HUES64 (cell line): ENCODE measurements at regions not wholly inside any gene's neighbourhood (a gene's known extent, or its start where the extent isn't known, plus 50 kb on each side); places are given as distances from the start of the nearest gene placed in this dataset.
"Not testable (repeated sequence)": the region's sequence is repeated elsewhere in the genome, so short reads cannot be mapped to it uniquely, and the experiment has no call there.

Experiments used
- H3K27ac ChIP-seq: 2 replicates; pipeline ENCODE4 v1.7.0; 2013; ENCODE audit warnings: low read depth, low read length, inconsistent platforms
- H3K27me3 ChIP-seq: 2 replicates; pipeline ENCODE4 v1.6.1; 2013; ENCODE audit warnings: mild to moderate bottlenecking, low read length; ENCODE audit not compliant: insufficient read depth
- H3K36me3 ChIP-seq: 2 replicates; pipeline ENCODE4 v1.6.1; 2013; ENCODE audit warnings: mild to moderate bottlenecking, low read length; ENCODE audit not compliant: insufficient read depth
- H3K4me1 ChIP-seq: 2 replicates; pipeline ENCODE4 v1.6.1; 2013; ENCODE audit warnings: mild to moderate bottlenecking, low read length, moderate library complexity; ENCODE audit not compliant: insufficient read depth
- H3K4me3 ChIP-seq: 2 replicates; pipeline ENCODE4 v1.5.1; 2013; ENCODE audit warnings: mild to moderate bottlenecking, low read length, moderate library complexity
- H3K9ac ChIP-seq: 2 replicates; pipeline ENCODE4 v1.6.1; 2013; ENCODE audit warnings: mild to moderate bottlenecking, low read depth, low read length
- H3K9me3 ChIP-seq: 2 replicates; pipeline ENCODE4 v1.6.1; 2013; ENCODE audit warnings: low read depth, low read length; ENCODE audit not compliant: insufficient read depth
- WGBS: fragments of 150-250, 120-280 bp; methylation state at CpG from one replicate; pipeline ENCODE4 v1.1.7; 2013; ENCODE audit warnings: missing lambda C conversion rate; 5-methylcytosine and 5-hydroxymethylcytosine counted together

DNA sequence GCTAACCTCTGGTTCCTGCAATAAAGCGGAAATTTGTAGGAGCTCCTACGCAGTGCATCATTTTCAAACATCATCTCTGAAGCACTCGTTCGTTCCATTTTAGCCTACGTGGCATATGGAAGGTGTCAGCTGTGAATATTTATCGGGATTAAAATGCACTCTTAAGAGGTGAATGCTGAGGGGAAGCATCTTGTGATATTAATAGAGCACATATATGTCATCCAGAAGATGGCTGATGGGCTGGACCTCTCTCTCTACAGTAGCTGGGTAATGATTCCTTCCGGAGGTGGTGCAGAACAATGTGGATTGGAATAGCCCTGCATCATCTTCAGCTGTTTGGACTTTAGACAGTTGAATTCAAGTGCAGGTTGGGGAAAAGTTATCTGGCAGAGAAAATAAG lies 478.7 kb downstream of the DMAC1 start:
- H3K9me3 ChIP-seq, result no peaks in the 10 kb centered on the region
- no peaks in the 10 kb centered on the region for H3K27me3 ChIP-seq
- H3K36me3 ChIP-seq, result no peaks in the 10 kb centered on the region
- no peak overlapping the region for H3K4me3 ChIP-seq
- H3K9ac ChIP-seq, result no peak overlapping the region
- no peak overlapping the region for H3K27ac ChIP-seq
- peaks cover 11% of the 10 kb centered on the region; the same call in 1 of the 2 replicates for H3K4me1 ChIP-seq
- 94% methylated on average over 7 of the region's 7 CpGs for WGBS

DNA sequence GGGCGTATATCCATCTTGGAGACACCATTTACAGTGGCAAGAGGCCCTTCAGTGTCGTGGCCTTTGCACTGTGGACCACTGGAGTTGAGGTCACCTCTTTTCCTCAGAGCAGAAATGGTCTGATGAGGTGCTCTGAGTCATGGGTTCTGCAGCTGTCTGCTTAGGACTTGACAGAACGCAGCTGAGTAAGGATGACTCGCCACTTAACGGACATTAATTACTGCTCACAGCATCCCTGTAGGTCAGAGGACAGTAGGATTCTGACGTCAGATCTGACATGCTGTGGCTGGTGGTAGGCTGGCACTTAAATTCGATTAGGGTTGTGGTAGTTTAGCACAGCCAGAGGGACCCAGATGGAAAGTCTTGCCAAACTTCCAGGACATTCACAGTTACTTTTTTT lies 479.4 kb downstream of the DMAC1 start:
- H3K9ac ChIP-seq, result no peak overlapping the region
- no peak overlapping the region for H3K27ac ChIP-seq
- peaks cover 11% of the 10 kb centered on the region; the same call in 1 of the 2 replicates for H3K4me1 ChIP-seq
- no peaks in the 10 kb centered on the region for H3K27me3 ChIP-seq
- no peak overlapping the region for H3K4me3 ChIP-seq
- 80% methylated on average over 7 of the region's 7 CpGs for WGBS
- H3K9me3 ChIP-seq, result no peaks in the 10 kb centered on the region
- H3K36me3 ChIP-seq, result no peaks in the 10 kb centered on the region

DNA sequence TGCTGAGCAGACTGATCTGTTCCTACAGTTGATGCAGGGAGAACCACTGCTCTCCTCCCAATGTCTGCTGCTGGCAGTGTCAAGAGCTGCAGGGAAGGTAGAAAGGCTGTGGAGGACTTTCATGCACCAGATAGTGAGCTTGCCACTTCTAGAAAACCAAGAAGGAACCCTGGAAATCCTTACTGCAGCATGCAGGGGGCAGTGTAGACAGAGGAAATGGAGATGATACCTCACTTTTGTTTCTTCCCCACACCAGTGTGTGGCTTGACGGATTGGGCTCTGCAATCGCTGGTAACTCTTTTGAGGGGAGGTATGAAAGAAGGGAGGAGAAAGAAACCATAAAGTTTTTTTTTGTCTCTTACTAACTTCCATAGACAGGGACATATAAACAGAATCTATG lies 480.7 kb downstream of the DMAC1 start:
- Histone ChIP-seq H3K36me3 (no peaks in the 10 kb centered on the region), H3K27me3 (no peaks in the 10 kb centered on the region), H3K9me3 (no peaks in the 10 kb centered on the region), H3K9ac (no peak overlapping the region), H3K4me3 (no peak overlapping the region), H3K4me1 (peaks cover 11% of the 10 kb centered on the region; the same call in 1 of the 2 replicates), H3K27ac (no peak overlapping the region)
- no CpG with 5 or more reads among the region's 2 CpGs for WGBS

DNA sequence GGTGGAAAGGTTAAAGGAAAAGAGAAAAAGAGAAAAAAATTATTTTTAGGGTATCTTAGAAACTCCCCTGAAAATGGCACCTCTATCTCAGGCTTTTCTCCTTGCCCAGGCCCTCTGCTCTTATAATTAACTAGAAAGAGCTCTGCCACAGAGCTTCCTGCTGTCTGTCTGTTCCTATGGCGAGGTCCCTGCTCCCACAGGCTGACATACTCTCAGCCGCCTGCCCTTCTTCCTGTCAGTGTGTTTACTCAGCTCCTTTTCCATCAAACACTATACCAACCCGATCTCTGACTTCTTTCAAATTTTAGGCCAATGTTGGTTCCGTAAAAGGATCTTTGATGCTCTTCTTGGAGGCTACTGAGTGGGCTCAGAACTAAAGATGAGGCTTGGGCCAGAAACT lies 482.6 kb downstream of the DMAC1 start:
- WGBS, result 82% methylated on average over 4 of the region's 4 CpGs
- Histone ChIP-seq H3K9me3 (peaks cover 9% of the 10 kb centered on the region; the same call in 1 of the 2 replicates), H3K36me3 (no peaks in the 10 kb centered on the region), H3K27ac (no peak overlapping the region), H3K4me1 (peaks cover 11% of the 10 kb centered on the region; the same call in 1 of the 2 replicates), H3K4me3 (no peak overlapping the region), H3K27me3 (no peaks in the 10 kb centered on the region), H3K9ac (no peak overlapping the region)

DNA sequence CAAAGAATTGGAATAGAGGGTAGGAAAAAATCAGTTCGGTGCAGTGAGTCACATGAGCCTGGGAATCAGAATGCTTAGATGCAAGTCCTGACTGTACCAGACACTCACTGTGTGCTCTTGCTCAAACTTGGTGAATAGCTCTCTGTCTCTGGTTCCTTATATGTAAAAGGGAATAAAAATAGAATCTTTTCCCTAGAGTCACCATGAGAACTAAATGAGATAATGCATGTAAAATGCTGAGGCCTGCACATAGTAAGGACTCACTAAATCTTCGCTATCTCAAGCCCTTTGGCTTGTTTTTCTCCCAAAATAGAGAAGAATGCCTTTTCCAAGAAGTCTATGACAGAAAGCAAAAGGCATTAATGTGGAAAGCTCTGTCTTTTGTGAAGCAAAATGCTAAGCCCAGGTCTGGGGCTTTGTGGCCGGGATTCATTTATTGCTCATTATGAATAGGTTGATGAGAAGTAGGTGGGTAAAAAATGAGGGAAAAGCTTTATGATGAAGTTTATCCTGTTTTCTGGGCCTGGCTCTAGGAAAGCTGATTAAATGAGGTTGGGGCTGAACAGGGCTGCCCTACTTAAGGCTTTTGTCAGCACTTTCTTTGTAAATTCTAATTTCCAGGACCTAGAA lies 483.3 kb downstream of the DMAC1 start:
- no peak overlapping the region for H3K9ac ChIP-seq
- no peaks in the 10 kb centered on the region for H3K27me3 ChIP-seq
- peaks cover 11% of the 10 kb centered on the region; the same call in 1 of the 2 replicates for H3K4me1 ChIP-seq
- no peak overlapping the region for H3K27ac ChIP-seq
- H3K36me3 ChIP-seq, result no peaks in the 10 kb centered on the region
- no peak overlapping the region for H3K4me3 ChIP-seq
- 73% methylated on average over 3 of the region's 3 CpGs for WGBS
- peaks cover 9% of the 10 kb centered on the region; the same call in 1 of the 2 replicates for H3K9me3 ChIP-seq

DNA sequence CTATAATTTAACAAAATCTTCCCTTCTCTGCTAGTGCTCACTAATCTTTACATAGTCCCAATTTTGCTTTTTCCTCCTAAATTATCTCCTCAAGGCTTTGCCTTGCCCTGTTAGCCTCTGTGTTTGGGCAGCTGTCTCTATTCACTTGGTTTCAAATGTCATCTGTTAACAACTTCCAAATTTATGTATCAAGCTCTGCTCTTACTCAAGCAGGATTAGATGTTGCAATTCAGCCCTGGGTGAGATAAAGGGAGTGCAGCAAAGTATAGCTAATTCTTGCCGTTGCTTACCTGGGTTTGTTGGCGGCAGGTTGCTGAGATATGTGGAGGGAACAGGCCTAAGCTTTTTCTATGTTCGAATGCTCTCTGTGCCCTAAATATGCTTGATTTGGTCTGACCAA lies 483.8 kb downstream of the DMAC1 start:
- peaks cover 11% of the 10 kb centered on the region; the same call in 1 of the 2 replicates for H3K4me1 ChIP-seq
- H3K36me3 ChIP-seq, result no peaks in the 10 kb centered on the region
- no peak overlapping the region for H3K4me3 ChIP-seq
- peaks cover 9% of the 10 kb centered on the region; the same call in 1 of the 2 replicates for H3K9me3 ChIP-seq
- WGBS, result 91% methylated on average over 3 of the region's 3 CpGs
- H3K27me3 ChIP-seq, result no peaks in the 10 kb centered on the region
- H3K27ac ChIP-seq, result no peak overlapping the region
- H3K9ac ChIP-seq, result no peak overlapping the region

DNA sequence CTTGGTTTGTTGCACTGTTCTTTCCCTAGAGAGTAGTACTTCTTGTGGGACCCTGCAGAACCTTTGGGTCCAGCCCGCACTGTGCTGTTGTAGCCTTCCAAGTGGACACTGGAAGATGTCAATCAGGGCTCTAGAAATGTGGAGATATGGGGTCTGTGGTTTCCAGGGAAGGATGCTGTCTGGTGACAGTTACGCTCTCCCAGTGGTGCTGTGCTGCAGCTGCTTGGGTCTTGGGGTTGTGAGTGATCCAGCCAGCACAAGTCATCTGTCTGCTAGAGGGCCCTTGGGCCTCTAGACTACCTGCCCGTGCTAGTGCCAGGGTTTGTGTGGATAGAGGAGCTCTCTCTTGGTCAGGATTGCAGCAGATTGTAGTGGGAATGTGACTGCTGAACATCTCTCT lies 484.5 kb downstream of the DMAC1 start:
- no peak overlapping the region for H3K9ac ChIP-seq
- H3K4me1 ChIP-seq, result peaks cover 11% of the 10 kb centered on the region; the same call in 1 of the 2 replicates
- no peak overlapping the region for H3K27ac ChIP-seq
- H3K9me3 ChIP-seq, result peaks cover 14% of the 10 kb centered on the region
- H3K27me3 ChIP-seq, result no peaks in the 10 kb centered on the region
- no peak overlapping the region for H3K4me3 ChIP-seq
- WGBS, result 96% methylated on average over 3 of the region's 3 CpGs
- H3K36me3 ChIP-seq, result no peaks in the 10 kb centered on the region

DNA sequence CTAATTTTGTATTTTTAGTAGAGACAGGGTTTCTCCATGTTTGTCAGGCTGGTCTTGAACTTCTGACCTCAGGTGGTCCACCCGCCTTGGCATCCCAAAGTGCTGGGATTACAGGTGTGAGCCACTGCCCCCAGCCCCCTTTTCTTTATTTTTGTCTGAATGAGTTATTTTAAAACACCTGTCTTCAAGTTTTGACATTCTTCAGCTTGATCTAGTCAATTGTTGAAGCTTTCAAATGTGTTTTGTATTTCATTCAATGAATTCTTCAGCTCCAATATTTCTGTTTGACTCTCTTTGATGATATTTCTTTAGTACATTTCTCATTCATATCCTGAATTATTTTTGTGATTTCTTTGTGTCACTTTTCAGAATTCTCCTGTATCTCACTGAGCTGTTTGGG lies 486.2 kb downstream of the DMAC1 start:
- Histone ChIP-seq H3K36me3 (no peaks in the 10 kb centered on the region), H3K4me3 (no peak overlapping the region), H3K27ac (no peak overlapping the region), H3K27me3 (no peaks in the 10 kb centered on the region), H3K9me3 (peaks cover 21% of the 10 kb centered on the region), H3K9ac (no peak overlapping the region), H3K4me1 (peaks cover 11% of the 10 kb centered on the region; the same call in 1 of the 2 replicates)
- WGBS, result 90% methylated on average over 1 of the region's 1 CpG

DNA sequence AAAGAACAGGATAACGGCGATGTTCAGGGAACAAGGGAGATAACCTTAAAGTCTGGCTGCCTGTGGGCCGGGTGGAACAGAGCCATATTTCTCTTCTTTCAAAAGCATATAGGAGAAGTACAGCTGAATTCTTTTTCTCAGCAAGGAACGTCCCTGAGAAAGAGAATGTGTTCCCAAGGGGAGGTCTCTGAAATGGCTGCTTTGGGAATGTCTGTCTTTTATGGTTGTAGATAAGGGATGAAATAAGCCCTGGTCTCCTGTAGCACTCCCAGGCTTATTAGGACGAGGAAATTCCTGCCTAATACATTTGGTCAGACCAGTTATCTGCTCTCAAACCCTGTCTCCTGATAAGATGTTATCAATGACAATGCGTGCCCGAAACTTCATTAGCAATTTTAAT lies 490.5 kb downstream of the DMAC1 start:
- not testable (repeated sequence) for H3K4me1 ChIP-seq, H3K27me3 ChIP-seq, H3K4me3 ChIP-seq, H3K27ac ChIP-seq, H3K36me3 ChIP-seq, H3K9ac ChIP-seq
- 80% methylated on average over 7 of the region's 7 CpGs for WGBS
- H3K9me3 ChIP-seq, result peaks cover 26% of the 10 kb centered on the region

DNA sequence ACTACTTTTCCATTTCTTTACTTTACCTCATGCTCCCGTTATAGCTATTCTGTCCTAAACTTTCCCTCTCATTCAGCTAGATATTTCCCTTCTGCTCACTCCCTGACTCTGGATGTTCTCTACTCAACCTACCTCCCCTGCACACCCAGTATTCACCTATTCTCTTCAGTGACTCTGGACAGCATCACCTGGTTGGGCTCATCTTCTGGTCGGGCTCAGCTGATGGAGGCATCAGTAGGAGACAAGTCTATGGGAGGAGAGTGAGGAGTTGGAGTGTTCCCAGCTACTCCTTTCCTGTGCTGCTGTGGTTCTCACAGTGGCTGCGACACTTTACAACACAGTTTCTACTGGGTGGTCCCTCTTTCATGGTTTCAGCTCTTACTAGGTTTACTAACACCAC lies 493.9 kb downstream of the DMAC1 start:
- no peak overlapping the region for H3K9ac ChIP-seq
- H3K9me3 ChIP-seq, result peaks cover 17% of the 10 kb centered on the region
- no peak overlapping the region for H3K4me3 ChIP-seq
- no peaks in the 10 kb centered on the region for H3K4me1 ChIP-seq
- WGBS, result 90% methylated on average over 3 of the region's 3 CpGs
- H3K27me3 ChIP-seq, result no peaks in the 10 kb centered on the region
- H3K36me3 ChIP-seq, result no peaks in the 10 kb centered on the region
- H3K27ac ChIP-seq, result no peak overlapping the region

DNA sequence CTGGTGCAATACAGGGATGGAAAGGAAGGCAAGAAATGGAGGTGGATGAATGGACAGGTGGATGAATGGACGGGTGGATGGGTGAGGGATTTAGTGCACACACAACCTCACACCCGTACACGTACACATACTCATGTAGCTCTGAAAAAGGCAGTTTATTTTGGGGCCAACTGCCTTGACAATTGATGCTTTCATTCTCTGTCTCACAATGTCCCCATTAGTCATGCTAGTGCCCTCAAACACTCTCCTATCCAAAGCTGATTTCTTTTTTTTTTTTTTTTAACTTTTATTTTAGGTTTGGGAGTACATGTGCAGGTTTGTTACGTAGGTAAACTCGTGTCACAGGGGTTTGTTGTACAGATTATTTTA lies 495.0 kb downstream of the DMAC1 start:
- H3K4me3 ChIP-seq, result no peak overlapping the region
- no peaks in the 10 kb centered on the region for H3K4me1 ChIP-seq
- H3K27me3 ChIP-seq, result no peaks in the 10 kb centered on the region
- H3K36me3 ChIP-seq, result no peaks in the 10 kb centered on the region
- H3K9me3 ChIP-seq, result peaks cover 8% of the 10 kb centered on the region
- H3K27ac ChIP-seq, result no peak overlapping the region
- WGBS, result 93% methylated on average over 3 of the region's 5 CpGs
- no peak overlapping the region for H3K9ac ChIP-seq
